NCI-H1092 (cell line): ENCODE measurements at regions not wholly inside any gene's neighbourhood (a gene's known extent, or its start where the extent isn't known, plus 50 kb on each side); places are given as distances from the start of the nearest gene placed in this dataset.
A peak's percentile ranks its signal among the peaks of the same experiment; 100 is the strongest.
"Not testable (repeated sequence)": the region's sequence is repeated elsewhere in the genome, so short reads cannot be mapped to it uniquely, and the experiment has no call there.

Source experiments
- DNase-seq: peaks from one replicate; lab custom pipeline; 2025; lab: John Stamatoyannopoulos, UW

DNA sequence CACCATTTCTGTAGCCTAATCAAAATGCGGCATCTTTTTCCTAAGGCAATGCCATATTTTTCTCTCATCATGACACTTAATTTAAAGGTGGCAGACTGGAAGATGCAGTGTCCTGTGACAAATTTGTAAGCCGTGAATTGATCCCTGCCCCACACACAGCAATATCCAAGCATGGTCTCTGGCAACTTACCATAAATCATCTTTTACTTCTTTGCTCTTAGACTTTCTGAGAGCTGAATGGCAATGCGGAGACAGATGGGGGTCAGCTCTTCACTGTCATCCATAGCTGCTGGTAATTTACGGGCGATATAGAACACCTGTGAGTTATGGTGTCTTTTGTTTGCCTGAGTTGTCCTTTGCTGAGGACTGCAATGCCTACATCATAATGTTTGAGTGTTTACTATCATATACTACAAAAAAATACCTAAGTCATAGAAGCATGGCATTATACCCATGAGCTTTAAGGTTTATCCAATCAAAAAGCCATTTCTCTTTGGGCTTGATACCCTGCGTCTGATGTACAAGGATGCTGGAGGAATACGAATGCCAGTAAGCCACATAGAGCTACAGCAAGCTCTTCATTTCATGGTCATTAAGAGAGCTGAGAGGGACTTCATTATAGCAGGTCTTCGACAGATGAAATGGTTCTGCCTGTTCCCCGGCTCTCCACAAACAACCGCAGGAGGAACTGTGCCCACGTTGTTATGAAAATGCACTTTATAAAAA is 148.1 kb downstream of the TRIML1 start:
- no peak for DNase-seq

DNA sequence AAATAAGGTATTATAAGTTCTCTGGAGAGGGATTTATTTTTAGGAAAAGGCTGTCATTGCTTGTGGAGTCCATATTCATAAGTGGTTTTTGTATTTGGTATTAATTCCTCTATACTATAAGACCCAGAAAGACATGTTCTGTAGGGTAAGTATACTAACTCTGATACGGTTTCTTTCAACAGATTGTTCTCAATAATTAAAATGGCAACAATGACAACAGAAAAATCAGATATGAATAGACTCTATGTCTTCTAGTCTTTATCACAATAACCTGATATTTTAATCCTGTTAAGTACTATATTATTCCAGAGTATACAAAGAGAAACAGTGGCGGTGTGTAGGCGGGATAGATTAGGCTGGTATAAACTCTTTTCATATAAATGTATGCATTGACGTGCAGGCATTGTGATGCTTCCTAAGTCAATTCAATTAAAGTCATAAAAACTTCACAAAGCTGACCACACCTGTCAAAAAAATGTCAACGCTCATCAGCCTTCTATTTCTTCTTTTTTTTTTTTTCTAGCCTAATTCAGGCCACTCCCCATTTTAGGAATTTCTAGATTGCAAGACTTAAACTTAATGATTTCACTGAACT is 150.4 kb downstream of the TRIML1 start:
- DNase-seq: no peak

DNA sequence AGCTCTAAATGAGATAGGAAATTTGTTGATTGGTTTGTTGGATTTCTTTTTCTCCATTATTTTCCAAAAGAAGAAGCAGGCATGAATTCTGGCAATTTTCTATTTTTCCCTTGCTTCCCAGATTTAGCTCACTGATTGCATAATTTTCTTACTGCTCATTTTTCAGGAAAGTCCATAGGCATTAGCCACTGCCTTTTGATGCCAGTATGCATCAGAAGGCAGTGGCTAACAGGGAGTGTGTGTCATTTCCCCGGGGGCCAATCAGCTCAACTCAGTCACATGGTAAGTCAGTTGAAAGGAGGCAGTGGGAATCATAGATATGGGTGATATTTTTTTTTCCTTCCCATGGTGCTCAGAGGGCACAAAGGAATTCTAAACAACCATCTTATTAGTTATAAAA is 156.7 kb downstream of the TRIML1 start:
- DNase-seq: no peak

DNA sequence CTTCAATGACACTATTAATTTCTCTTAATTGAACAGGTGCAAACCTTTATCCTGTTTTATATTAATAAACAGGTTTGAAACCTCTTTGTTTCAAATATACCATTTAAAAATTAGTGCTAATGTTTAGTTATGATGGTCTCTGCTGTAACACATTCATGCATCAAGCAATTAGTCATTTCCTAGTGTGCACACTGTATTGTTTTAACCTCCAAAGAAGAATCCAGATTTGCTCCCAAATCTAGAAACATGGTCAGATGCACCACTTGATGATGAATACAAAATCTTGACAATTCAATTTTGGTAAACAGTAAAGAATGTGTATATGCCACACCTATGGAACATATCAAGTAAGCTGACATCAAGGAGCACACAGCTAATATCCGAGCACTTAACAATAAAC is 157.1 kb downstream of the TRIML1 start:
- no peak for DNase-seq

DNA sequence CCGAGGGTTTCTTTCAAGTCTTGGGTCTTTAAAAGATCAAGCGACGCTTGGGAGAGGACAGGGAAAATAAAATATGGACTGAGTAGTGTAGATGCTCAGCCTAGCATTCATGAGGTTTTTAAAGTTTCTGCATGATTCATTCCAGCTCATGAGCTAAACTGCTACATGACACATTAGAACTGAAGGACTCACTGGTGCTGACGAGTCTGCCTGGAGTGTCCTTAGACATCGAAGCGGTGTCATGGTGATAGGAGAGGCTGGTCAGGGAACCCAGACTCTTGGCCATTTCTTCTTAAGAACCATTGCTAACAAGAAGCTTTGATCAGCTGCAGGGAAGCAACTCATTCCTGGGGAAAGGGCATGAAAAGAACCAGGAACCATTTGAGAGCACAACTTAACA is 158.6 kb downstream of the TRIML1 start:
- DNase-seq: no peak

DNA sequence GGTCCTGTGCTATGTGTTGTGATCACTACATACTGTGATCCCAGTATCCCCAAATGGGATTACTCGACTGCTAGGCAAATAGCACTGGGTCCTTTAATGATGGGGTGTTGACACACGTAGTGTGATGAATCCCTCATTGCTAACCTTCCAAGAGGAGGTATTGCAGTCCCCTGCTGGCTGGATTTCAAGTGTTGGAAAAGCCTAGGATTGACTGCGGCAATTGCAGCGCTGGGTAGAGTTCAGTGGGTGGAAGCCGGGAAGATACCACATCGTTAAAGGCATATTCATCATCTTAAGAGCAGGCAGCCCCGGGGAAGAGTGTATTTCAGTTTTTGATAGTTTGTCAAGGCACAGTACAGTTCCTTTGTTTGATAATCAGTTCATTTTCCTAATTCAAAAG is 159.9 kb downstream of the TRIML1 start:
- peak; percentile 8 for DNase-seq

DNA sequence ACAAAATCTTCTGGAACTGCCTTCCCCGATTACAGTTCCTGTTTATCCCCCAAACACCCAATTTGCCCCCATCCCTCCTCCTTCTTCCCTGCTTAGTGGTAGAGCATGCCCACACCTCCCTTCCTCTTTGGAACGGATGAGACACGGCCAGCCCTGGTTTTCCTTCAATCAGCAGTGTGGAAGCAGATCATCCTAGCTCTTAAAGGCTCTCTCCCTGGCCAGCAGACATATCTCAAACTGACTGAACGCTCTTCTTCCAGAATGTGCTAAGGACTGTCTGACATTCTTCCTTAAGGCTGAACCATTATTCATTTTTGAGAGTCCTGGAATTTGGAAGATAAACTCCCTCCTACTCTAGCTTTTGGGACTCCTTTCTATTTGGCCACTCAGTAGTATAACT is 161.1 kb downstream of the TRIML1 start:
- DNase-seq: peak; percentile 27

DNA sequence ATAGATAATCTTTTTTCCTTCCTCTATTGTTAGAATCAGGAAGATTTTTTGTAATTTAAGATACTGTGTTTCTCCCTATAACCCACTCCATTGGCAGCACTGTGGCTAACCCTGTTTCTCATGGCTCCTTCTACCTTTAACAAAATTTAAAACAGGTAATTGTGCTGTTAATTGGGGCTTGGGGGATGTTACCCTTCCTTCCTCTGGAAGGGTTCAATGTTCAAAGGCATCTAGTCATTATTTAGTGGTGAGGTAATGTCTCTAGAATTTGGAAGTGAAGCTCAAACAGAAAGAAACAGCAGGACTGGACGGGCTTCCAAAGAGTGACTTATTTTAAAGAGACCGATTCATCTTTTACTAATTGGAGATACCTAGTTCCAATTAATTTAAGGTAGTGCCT is 166.4 kb downstream of the TRIML1 start:
- DNase-seq: no peak

DNA sequence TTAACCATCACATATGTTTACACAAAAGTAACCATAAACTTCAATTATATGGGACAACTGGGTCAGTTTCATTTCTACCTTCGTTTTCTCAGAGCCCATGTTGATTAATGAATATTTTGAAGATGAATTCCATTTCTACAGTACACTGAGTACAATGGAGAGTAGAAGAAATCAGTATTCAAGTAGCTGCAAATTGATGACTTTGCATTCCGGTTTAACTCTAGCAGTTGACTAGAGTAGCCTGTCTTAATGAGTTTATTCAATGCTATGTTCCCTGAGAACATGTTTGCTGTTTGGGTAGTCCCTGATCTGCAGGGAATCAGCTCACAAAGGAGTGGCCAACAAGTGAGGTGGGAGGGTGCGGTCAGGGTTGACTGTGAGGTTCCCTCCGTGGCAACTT is 168.3 kb downstream of the TRIML1 start:
- no peak for DNase-seq

DNA sequence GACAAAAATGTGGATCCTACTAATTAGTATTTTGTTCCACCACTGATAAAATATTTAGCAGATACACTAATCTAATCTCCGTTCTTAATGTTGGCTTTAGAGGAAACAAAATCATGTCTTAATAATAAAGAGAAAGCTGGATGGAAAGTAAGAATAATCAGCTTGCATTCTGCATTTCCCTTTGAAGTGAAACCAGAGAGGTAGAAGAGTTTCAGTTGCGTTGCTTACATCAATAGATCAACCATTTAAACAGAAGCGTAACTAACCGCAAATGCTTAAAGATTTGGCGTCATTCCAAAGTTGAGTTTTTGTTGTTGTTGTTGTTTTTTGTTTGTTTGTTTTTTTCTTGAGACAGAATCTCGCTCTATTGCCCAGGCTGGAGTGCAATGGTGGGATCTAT is 168.9 kb downstream of the TRIML1 start:
- DNase-seq: no peak

DNA sequence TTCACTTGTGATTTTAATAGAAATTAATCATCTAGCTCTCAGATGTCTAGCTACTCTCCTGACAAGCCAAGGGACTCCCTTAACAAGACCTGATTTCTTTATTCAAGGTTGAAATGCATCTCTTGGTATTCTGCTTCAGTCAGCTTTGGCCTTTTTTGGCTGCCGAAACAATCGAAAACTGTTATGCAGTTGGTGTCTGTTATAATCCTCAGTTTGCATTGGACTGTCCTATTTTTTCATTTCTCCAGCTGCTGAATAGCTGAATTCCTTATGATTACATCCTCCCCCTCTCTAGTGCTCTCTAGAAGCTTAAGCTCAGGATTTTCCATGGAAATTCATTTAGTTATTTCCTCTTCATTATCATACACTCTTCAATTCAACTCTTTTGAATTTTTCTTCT is 177.2 kb downstream of the TRIML1 start:
- DNase-seq: no peak

DNA sequence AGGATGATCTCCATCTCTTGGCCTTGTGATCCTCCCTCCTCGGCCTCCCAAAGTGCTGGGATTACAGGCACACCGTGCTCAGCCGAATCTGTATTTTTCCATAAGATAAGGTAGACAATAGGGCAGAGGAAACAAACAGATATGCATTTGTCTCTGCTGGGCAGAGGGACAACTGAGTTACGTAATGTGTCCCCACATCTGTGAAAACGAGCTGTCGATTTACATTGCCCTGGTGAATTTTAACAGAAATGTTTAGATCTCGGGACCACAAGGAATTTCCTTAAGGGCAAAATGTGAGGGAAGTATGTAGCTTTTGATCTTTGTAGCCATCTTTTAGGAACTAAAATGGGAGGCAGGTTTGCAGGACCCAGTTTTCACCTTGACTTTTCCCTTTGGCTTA is 189.7 kb downstream of the TRIML1 start:
- DNase-seq: no peak

DNA sequence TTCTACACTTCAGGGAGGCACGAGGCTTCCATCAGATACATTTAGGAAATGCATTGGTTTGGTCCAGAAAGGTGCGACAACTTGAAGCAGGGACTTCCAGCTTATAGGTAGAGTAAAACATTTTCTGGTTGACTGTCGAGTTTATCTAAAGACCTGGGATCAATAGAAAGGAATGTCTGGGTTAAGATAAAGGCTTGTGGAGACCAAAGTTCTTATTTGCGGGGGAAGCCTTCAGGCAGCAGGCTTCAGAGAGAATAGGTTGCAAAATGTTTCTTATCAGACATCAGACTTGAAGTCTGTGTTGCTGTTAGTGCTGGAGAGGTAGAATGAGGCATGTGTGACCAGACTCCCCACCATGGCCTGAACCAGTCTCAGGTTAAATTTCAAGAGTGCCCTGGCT is 190.3 kb downstream of the TRIML1 start:
- DNase-seq: no peak

DNA sequence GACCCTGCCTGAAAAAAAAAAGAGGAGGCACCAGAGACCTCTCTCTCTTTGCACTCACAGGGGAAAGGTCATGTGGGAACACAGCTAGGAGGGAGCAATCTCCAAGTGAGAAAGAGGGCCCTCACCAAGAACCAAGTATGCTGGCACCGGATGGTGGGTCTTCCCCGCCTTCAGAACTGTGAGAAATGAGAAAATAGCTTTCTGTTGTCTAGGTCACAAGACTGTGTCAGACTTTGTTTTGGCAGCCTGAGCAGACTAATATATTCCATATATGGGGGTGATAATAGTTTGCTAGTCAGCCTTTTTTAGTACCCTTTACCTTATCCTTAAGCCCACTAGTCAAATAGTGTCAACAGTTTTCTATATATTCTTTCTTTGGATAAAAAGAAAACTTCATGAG is 193.0 kb downstream of the TRIML1 start:
- DNase-seq: no peak

DNA sequence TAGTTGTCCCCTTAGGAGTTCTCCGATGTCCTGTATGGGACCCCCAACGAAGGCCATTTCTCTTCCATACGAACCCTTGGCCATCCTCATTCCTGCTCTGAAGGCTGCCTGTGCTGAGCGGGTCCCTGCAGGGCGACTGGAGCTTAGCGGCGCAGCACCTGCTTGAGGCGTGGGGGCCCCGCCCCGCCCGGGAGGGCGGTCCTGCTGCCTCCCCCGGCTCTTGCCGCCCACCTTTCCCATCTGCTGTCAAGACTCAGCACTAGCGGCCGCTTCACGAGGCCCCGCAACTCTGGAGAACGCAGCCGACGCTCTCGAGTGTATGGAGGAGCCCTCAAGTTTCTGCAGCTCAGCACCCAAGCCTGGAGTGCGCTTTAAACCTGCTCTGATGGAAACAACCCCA is 197.7 kb downstream of the TRIML1 start:
- no peak for DNase-seq

DNA sequence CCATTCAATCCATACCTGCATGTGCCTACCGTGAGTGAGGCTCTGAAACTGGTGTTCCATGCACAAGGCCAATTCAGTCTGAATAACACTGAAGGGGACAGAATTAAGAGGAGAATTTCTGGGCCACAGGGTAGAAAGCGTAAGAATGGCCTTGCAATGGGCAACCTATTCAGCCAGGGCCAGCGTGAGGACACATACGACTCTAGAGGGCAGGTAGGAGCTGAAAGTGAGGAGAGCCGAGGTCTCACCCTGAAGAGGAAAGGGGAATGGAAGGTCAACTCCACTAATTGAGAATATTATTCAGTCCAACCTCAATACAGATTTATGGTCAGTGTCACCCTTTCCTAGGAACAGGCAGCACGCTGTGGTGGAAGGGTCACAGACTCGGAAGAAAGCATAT is 202.2 kb downstream of the TRIML1 start:
- no peak for DNase-seq

DNA sequence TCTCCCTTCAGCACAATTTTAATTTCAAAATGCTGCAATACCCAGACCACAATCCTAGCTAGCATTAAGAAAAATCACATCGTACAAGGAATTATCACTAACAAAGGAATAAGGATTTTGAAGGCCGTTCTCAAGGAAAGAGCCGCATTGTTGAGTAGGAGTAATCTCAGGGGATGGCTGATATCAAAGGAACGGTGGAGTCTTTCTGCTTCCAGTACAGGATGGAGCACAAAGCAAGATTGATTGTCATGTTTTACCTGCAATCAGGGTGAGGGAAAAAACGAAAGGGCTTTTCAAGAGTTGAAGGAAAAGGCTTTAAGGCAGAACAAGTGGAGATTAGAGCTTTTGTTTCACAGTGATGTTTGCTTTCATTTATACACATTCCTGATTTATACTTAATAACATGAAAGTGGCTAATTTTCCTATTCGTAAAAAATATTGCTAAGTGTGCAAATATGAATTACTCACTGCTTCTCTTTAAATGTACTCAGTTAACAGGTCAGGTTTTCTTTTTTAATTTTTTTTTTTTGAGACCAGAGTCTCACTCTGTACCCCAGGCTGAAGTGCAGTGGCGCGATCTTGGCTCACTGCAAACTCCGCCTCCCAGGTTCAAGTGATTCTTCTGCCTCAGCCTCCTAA is 207.0 kb downstream of the TRIML1 start:
- DNase-seq: no peak

DNA sequence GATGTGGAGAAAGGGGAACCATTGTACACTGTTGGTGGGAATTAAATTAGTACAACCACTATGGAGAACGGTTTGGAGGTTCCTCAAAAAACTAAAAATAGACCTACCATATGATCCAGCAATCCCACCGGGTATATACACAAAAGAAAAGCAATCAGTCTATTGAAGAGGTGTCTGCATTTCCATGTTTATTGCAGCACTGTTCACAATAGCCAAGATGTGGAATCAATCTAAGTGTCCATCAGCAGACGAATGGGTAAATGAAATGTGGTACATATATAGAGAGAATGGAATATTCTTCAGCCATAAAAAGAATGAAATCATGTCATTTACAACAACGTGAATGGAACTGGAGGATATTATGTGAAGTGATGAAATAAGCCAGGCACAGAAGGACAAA is 208.1 kb downstream of the TRIML1 start:
- no peak for DNase-seq

DNA sequence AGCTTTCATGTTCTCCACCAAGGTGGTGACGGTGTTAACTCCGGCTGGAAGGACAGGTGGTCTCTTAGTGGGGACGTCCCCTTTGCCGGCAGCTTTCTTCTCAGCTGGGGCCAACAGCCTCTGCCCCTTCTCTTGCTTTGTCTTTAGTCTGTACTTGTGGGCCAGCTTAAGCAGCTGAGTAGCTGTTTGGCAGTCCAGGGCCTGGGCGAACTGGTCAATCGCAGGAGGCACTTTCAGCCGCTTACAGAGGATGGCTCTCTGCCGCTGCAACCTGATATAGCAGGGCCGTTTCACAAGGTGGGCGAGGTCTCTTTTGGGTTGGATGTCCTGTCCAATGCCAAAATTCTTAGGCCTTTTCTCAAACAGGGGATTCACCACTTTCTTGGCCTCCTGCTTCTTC is 210.3 kb downstream of the TRIML1 start:
- DNase-seq: not testable (repeated sequence)

DNA sequence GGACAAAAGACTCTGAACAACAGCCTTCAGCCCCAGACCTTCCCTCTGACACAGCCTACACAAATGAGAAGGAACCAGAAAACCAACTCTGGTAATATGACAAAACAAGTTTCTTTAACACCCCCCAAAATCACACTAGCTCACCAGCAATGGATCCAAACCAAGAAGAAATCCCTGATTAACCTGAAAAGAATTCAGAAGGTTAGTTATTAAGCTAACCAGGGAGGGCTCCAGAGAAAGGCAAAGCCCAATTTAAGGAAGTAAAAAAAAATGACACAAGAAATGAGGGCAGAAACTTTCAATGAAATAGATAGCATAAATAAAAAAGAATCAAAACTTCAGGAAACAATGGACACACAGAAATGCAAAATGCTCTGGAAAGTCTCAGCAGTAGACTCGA is 224.0 kb downstream of the TRIML1 start:
- no peak for DNase-seq

DNA sequence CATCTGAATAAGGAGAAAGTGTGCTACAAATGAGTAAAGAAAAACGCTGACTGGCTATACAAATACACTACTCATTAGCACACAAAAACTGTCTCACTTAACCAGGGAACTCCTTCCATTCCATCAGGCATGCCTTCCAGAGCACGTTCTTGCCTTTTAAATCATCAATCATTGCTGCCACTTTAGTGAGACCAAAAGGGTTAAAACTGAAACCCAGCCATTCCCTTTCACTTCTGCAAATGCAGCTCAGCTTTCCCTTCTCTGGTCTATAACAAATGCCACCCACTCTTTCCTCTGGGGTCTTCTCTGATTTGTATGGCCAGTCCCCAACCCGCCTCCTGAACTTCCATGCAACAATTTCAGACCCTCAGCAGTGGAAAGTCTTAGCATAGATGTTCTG is 231.5 kb downstream of the TRIML1 start:
- DNase-seq: no peak

DNA sequence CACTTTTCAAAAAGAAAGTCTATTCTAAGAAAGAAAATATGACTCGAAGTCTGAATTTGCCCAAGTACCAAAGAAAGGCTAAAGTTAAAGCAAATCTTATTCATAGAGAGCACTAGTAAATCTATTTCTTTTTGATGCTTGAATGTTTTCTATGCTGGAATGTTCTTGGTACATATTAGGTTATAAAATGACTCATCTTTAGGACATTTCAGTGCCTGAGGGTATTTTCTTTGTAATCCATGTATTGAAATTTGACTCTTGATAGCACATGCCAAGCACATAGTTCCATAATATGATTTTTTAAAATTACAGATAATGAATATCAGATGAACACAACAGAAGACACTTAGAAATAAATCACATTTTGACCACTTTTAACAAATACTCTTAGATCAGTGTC is 232.8 kb downstream of the TRIML1 start:
- DNase-seq: no peak

DNA sequence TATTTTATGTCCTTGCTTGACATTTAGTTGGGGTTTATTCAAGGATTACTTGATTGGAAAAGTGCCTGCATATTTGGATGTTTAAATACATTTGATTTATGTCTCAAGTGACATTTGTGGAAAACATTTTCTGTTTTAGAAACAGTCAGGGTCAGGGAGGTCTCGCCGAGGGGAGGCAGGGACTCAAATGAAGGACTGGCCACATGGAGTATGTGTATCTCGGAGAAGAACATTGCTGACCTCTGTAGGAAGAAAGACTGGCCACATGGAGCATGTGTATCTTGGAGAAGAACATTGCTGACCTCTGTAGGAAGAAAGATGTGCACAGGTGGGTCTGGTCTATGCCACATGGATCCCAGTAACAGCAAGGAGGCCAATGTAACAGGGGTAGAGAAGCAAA is 233.6 kb downstream of the TRIML1 start:
- no peak for DNase-seq

DNA sequence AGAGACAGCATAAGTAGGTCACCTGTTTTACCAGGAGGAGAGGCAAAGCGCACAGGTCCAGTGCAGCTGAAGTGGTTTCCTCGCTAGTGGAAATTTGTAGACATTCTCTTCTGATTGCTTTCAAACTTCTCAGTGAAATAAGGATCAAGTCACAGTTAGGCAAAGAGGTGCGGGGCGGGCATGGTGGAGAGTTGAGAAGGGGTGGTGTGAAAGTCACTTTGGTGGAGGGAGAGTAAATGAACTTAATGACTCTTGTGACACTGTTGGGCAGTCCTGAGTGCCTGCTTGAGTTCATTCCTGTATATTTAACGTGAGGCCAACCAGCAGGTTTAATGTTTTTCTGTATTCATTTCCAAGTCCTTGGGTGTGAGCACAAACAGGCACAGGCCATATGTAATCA is 235.6 kb downstream of the TRIML1 start:
- DNase-seq: no peak
